Transverse colon (tissue), 4 donors: ENCODE measurements at regions not wholly inside any gene's neighbourhood (a gene's known extent, or its start where the extent isn't known, plus 50 kb on each side); places are given as distances from the start of the nearest gene placed in this dataset.

ENCODE experiments used
- DNase-seq: peaks from one replicate; pipeline ENCODE4 v3.0.0-alpha.2; 2019
- H3K27ac ChIP-seq, 4 donors: fragments of 200-600 bp; sonication (generic); 2 replicates each; pipeline ENCODE4 v1.5.1; 2016 to 2018; ENCODE audit warnings: inconsistent platforms in 4 of 4
- H3K27me3 ChIP-seq: fragments of 200-600 bp; sonication (generic); 2 replicates; pipeline ENCODE4 v1.5.1; 2017; ENCODE audit warnings: inconsistent platforms
- H3K36me3 ChIP-seq, 4 donors: fragments of 200-600 bp; sonication (generic); 2 replicates each; pipeline ENCODE4 v1.5.1; 2017 to 2019; ENCODE audit warnings: inconsistent platforms in 4 of 4
- H3K4me1 ChIP-seq, 4 donors: fragments of 200-600 bp; sonication (generic); 2 replicates each; pipeline ENCODE4 v1.5.1; 2017 to 2020; ENCODE audit warnings: inconsistent platforms in 4 of 4
- H3K4me3 ChIP-seq, 4 donors: fragments of 200-600 bp; sonication (generic); 1 replicate in 1 of 4; 2 replicates in 3 of 4; pipeline versions ENCODE4 v1.5.1 to v1.6.1; 2017 to 2019; ENCODE audit warnings: inconsistent platforms in 4 of 4
- H3K9me3 ChIP-seq, 2 donors: fragments of 200-600 bp; sonication (generic); 2 replicates each; pipeline ENCODE4 v1.5.1; 2017 to 2019; ENCODE audit warnings: inconsistent platforms in 2 of 2
- CTCF ChIP-seq, 5 experiments: fragments of 200-600 bp in 3 of 5; fragments of 450-650 bp in 2 of 5; sonication (generic) in 3 of 5; IDR thresholded peaks; 1 replicate in 2 of 5; 2 replicates in 3 of 5; pipeline ENCODE4 v1.5.1; 2016 to 2017; ENCODE audit warnings: antibody characterized with exemption in 5 of 5, inconsistent platforms in 3 of 5, mild to moderate bottlenecking in 2 of 5, moderate library complexity in 1 of 5
- EP300 ChIP-seq: sonication (generic); formaldehyde crosslinking; IDR thresholded peaks from one replicate; pipeline ENCODE4 v1.6.1; 2017; ENCODE audit warnings: antibody characterized with exemption, low read depth
- POLR2A ChIP-seq: fragments of 450-650 bp; IDR thresholded peaks from one replicate; pipeline ENCODE4 v1.6.1; 2016; ENCODE audit warnings: antibody characterized with exemption, mild to moderate bottlenecking, moderate library complexity
- POLR2AphosphoS5 ChIP-seq, 3 donors: sonication (generic); formaldehyde crosslinking; IDR thresholded peaks; one replicate each; pipeline ENCODE4 v1.6.1; 2016; ENCODE audit warnings: antibody characterized with exemption in 3 of 3
- WGBS, 2 donors: methylation state at CpG; one replicate each; pipeline ENCODE4 v1.1.5; 2018; ENCODE audit warnings: low coverage in 1 of 2; 5-methylcytosine and 5-hydroxymethylcytosine counted together
- in situ Hi-C, 4 donors: fragments of 200-750 bp; cut with MboI; loops; one replicate each; pipeline versions ENCODE4 v1.15.0 to v1.15.1; 2017; ENCODE audit warnings: low sequenced_read_pairs in 3 of 4, low pct_ligation_motif_present in 1 of 4, low pct_unique_long_range_greater_than_20kb in 1 of 4
- intact Hi-C: fragments of 100-400 bp; cut with DNase I; formaldehyde crosslinking; loops from one replicate; pipeline ENCODE4 v1.15.1; 2023; ENCODE audit warnings: low total_unique reads

DNA sequence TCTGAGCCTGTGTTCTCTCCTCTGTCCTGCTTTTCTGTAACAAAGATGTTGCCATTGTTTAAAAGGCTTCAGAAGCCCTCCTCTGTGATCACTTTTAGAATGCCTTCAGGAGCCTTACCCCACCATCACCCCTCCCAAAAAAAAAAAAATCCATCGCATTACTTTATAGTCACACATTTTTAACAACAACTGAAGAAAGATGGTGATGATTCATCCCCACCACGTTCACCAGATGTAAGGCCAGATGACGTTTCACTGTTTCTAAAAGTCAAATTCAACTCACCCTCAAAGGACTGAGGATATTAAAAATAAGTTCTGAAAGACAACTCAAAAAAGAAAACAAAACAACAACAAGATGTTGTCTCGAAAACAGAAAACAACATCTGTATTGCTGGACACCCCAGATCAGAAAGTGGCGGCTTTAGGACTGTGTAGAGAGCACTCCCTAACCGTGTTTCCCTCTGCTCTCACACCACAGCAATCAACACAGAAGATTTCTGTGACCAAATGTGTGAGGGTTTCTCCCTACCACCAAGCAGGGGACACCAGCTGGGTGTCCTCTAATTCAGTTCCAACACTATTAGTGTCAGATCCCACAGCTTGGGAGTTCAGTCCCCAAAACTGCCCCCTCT lies 61.9 kb upstream of the CREB1 start:
- Histone ChIP-seq H3K4me1 (peaks cover 0 to 4% (median under 1%) of the 10 kb centered on the region in 4 donors), H3K4me3 (no peak overlapping the region), H3K27ac (no peak overlapping the region), H3K36me3 (no peaks in the 10 kb centered on the region), H3K9me3 (no peaks in the 10 kb centered on the region), H3K27me3 (no peaks in the 10 kb centered on the region)
- WGBS, 2 donors = 51 to 73% methylated on average over 4 to 6 of the region's 6 CpGs
- TF ChIP-seq POLR2A (no peak), EP300 (no peak), POLR2AphosphoS5 (IDR thresholded peaks at IDR 0.05) (no peak), CTCF (IDR thresholded peaks at IDR 0.05) (no peak)
- in situ Hi-C loops = loop anchor here in 2 of 4 donors (5.0 to 10.0 kb wide), 2 partner anchors 123 to 776 kb away; no protein-coding TSS in a partner anchor
- no peak for DNase-seq
- intact Hi-C loops = loop anchor here (10.0 kb wide), 1 partner anchor 773 kb away; no protein-coding TSS in a partner anchor

GRCh38 chr2:207468488-207468887 lies 61.3 kb upstream of the CREB1 start:
- Histone ChIP-seq H3K9me3 (no peaks in the 10 kb centered on the region), H3K36me3 (no peaks in the 10 kb centered on the region), H3K4me1 (peaks cover 0 to 10% (median 4%) of the 10 kb centered on the region in 4 donors), H3K27ac (no peak overlapping the region), H3K27me3 (no peaks in the 10 kb centered on the region), H3K4me3 (no peak overlapping the region)
- 80 to 90% methylated on average over 1 to 4 of the region's 4 CpGs for WGBS, 2 donors
- TF ChIP-seq EP300 (no peak), POLR2AphosphoS5 (IDR thresholded peaks at IDR 0.05) (no peak), POLR2A (no peak), CTCF (IDR thresholded peaks at IDR 0.05) (no peak)
- in situ Hi-C loops (loop anchor here in 2 of 4 donors (5.0 to 10.0 kb wide), 2 partner anchors 124 to 776 kb away; no protein-coding TSS in a partner anchor), intact Hi-C loops (loop anchor here (10.0 kb wide), 1 partner anchor 774 kb away; no protein-coding TSS in a partner anchor)
- no peak for DNase-seq

GRCh38 chr2:207469451-207469850 lies 60.3 kb upstream of the CREB1 start:
- Histone ChIP-seq H3K4me1 (peaks cover 0 to 11% (median 5%) of the 10 kb centered on the region in 4 donors), H3K27ac (no peak overlapping the region), H3K36me3 (no peaks in the 10 kb centered on the region), H3K4me3 (no peak overlapping the region), H3K9me3 (no peaks in the 10 kb centered on the region), H3K27me3 (no peaks in the 10 kb centered on the region)
- no peak for TF ChIP-seq POLR2A
- TF ChIP-seq EP300 = no peak
- no peak for TF ChIP-seq POLR2AphosphoS5 (IDR thresholded peaks at IDR 0.05)
- no peak for TF ChIP-seq CTCF (IDR thresholded peaks at IDR 0.05)
- 89 to 94% methylated on average over 4 to 6 of the region's 6 CpGs for WGBS, 2 donors
- DNase-seq = no peak
- intact Hi-C loops (loop anchor here (10.0 kb wide), 1 partner anchor 775 kb away; no protein-coding TSS in a partner anchor), in situ Hi-C loops (loop anchor here in 2 of 4 donors (5.0 to 10.0 kb wide), 2 partner anchors 125 to 777 kb away; no protein-coding TSS in a partner anchor)

GRCh38 chr2:207469943-207470729 lies 59.6 kb upstream of the CREB1 start:
- H3K4me1 ChIP-seq = peaks cover 0 to 16% (median 9%) of the 10 kb centered on the region in 4 donors
- H3K27ac ChIP-seq = no peak overlapping the region
- intact Hi-C loops (loop anchor here (10.0 kb wide), 1 partner anchor 775 kb away; no protein-coding TSS in a partner anchor), in situ Hi-C loops (loop anchor here (5.0 to 10.0 kb wide), 8 partner anchors 125 to 778 kb away; no protein-coding TSS in a partner anchor)
- no peak overlapping the region for H3K4me3 ChIP-seq
- TF ChIP-seq CTCF (IDR thresholded peaks at IDR 0.05) (no peak), POLR2A (no peak), POLR2AphosphoS5 (IDR thresholded peaks at IDR 0.05) (no peak), EP300 (no peak)
- 94% methylated on average over 2 of the region's 2 CpGs; no CpG with 5 or more reads in 1 of the 2 donors for WGBS, 2 donors
- DNase-seq = no peak
- H3K27me3 ChIP-seq = no peaks in the 10 kb centered on the region
- no peaks in the 10 kb centered on the region for H3K9me3 ChIP-seq
- H3K36me3 ChIP-seq = no peaks in the 10 kb centered on the region
